Left lung (tissue), 4 donors: ENCODE measurements at regions not wholly inside any gene's neighbourhood (a gene's known extent, or its start where the extent isn't known, plus 50 kb on each side); places are given as distances from the start of the nearest gene placed in this dataset.

Experiments used
- ATAC-seq: fragments of 200-7000 bp; cut with Tn5 transposase; one replicate; pipeline ENCODE4 v1.9.1; 2020; ENCODE audit warnings: moderate library complexity
- DNase-seq, 4 donors: peaks; one replicate each; pipeline ENCODE4 v3.0.0-alpha.2; 2013 to 2020
- H3K27ac ChIP-seq, 2 donors: fragments of 200-600 bp; sonication (generic) in 1 of 2; one replicate each; pipeline versions ENCODE4 v1.5.0 to v1.8.0; 2020 to 2021
- H3K27me3 ChIP-seq, 2 donors: fragments of 200-600 bp; sonication (generic) in 1 of 2; one replicate each; pipeline versions ENCODE4 v1.5.0 to v1.8.0; 2020 to 2021
- H3K36me3 ChIP-seq, 2 donors: fragments of 200-600 bp; sonication (generic) in 1 of 2; one replicate each; pipeline versions ENCODE4 v1.5.0 to v1.8.0; 2020 to 2021
- H3K4me1 ChIP-seq, 2 donors: fragments of 200-600 bp; one replicate each; pipeline ENCODE4 v1.8.0; 2021
- H3K4me3 ChIP-seq, 2 donors: fragments of 200-600 bp; sonication (generic) in 1 of 2; one replicate each; pipeline versions ENCODE4 v1.5.0 to v1.8.0; 2020 to 2021; ENCODE audit warnings: mild to moderate bottlenecking in 1 of 2
- H3K9me3 ChIP-seq, 2 donors: fragments of 200-600 bp; sonication (generic) in 1 of 2; one replicate each; pipeline versions ENCODE4 v1.5.0 to v1.8.0; 2020 to 2021
- CTCF ChIP-seq, 2 donors: fragments of 200-600 bp; sonication (generic) in 1 of 2; IDR thresholded peaks; one replicate each; pipeline versions ENCODE4 v1.5.0 to v1.8.0; 2021; ENCODE audit warnings: antibody characterized with exemption in 2 of 2
- intact Hi-C, 2 donors: fragments of 100-400 bp; cut with DNase I; formaldehyde crosslinking; loops; one replicate each; pipeline versions ENCODE4 v1.11.2 to v1.14.2; 2022
- donor health status: DM: no; HTN: yes; CAD: no.
- donor health status: DM: no; HTN: no; CAD: no.

DNA sequence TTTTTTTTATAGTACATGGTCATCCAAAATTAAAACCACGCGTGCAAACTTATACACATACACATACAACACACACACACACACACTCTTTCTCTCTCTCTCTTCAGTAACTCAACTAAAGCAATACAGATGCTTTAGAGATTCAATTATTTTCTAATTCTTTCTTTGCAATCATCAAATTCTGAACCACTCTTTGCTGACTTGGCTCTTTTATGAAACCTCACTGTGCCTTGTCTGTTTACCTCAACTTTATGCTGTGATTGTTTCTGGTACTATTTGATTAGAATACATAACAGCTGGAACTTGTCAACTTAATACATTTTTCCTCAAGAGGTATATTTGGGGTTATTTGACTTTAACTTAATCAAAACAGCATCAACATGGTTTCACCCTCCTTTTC is 1309.7 kb downstream of the ROBO2 start:
- no peaks in the 10 kb centered on the region for H3K4me1 ChIP-seq
- ATAC-seq (no peak), DNase-seq (no peak)
- intact Hi-C loops, result no loop called here
- no peaks in the 10 kb centered on the region for H3K27me3 ChIP-seq
- no peaks in the 10 kb centered on the region for H3K36me3 ChIP-seq
- no peak overlapping the region for H3K27ac ChIP-seq
- no peak overlapping the region for H3K4me3 ChIP-seq
- TF ChIP-seq CTCF (IDR thresholded peaks at IDR 0.05), result no peak
- peaks cover 0 to 2% of the 10 kb centered on the region in 2 donors for H3K9me3 ChIP-seq

GRCh38 chr3:78351334-78351733 is 1311.4 kb downstream of the ROBO2 start:
- intact Hi-C loops, result no loop called here
- Histone ChIP-seq H3K27me3 (no peaks in the 10 kb centered on the region), H3K4me1 (no peaks in the 10 kb centered on the region), H3K4me3 (no peak overlapping the region), H3K36me3 (no peaks in the 10 kb centered on the region), H3K27ac (no peak overlapping the region), H3K9me3 (peaks cover 0 to 3% of the 10 kb centered on the region in 2 donors)
- peak in 1 of 4 donors; percentile 17 for DNase-seq
- no peak for TF ChIP-seq CTCF (IDR thresholded peaks at IDR 0.05)
- no peak for ATAC-seq

DNA sequence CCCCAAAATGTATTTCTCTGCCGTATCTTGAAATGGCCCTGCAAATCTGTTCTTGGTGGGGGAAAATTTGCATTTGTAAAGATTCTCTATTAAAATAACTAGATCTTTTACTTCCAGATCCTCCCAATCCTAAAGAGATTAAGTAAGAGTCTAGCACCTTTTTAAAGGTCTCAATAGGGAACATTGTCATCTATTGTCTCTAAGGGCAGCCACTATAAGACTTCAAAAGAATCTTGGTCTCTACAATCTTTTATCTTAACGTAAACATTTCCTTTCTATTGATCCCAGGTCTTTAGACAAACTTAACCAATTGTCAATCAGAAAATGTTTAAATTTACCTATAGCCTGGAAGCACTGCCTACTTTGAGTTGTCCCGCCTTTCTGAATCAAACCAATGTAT is 1313.3 kb downstream of the ROBO2 start:
- intact Hi-C loops, result no loop called here
- Histone ChIP-seq H3K36me3 (no peaks in the 10 kb centered on the region), H3K4me3 (no peak overlapping the region), H3K27me3 (no peaks in the 10 kb centered on the region), H3K27ac (no peak overlapping the region), H3K9me3 (peaks cover 0 to 3% of the 10 kb centered on the region in 2 donors), H3K4me1 (no peaks in the 10 kb centered on the region)
- DNase-seq, result no peak
- no peak for TF ChIP-seq CTCF (IDR thresholded peaks at IDR 0.05)
- no peak for ATAC-seq

DNA sequence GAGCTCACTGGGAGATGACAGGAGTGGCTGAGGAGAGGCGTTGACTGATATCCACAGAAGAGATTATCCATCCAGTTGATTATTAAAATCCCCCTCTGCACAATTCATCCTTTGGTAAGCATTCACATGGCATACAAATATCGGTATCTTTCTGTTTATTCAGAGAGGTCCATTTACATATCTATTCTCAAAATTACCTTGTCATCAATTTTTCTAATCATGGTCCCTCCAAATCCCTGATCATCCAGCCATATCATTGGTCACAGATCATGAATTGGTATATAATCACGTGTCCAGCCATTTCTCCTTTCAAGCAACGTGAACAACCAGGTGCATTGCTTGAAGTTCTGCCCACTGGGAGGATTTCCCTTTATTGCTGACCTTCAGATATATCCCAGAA is 1321.0 kb downstream of the ROBO2 start:
- TF ChIP-seq CTCF (IDR thresholded peaks at IDR 0.05), result no peak
- no peaks in the 10 kb centered on the region for H3K4me1 ChIP-seq
- no peaks in the 10 kb centered on the region for H3K27me3 ChIP-seq
- DNase-seq (no peak), ATAC-seq (no peak)
- no peak overlapping the region for H3K4me3 ChIP-seq
- no peaks in the 10 kb centered on the region for H3K36me3 ChIP-seq
- no peak overlapping the region for H3K27ac ChIP-seq
- intact Hi-C loops, result no loop called here
- peaks cover 0 to 6% of the 10 kb centered on the region in 2 donors for H3K9me3 ChIP-seq

- Histone ChIP-seq H3K27ac (no peak overlapping the region), H3K27me3 (no peaks in the 10 kb centered on the region), H3K9me3 (peaks cover 0 to 3% of the 10 kb centered on the region in 2 donors), H3K36me3 (no peaks in the 10 kb centered on the region), H3K4me3 (no peak overlapping the region), H3K4me1 (no peaks in the 10 kb centered on the region)
- intact Hi-C loops, result no loop called here
- ATAC-seq (no peak), DNase-seq (no peak)
- no peak for TF ChIP-seq CTCF (IDR thresholded peaks at IDR 0.05)
Measured at GRCh38 chr3:78368636-78369345, 1328.9 kb downstream of the ROBO2 start.
